ENCODE measurements at regions not wholly inside any gene's neighbourhood (a gene's known extent, or its start where the extent isn't known, plus 50 kb on each side); places are given as distances from the start of the nearest gene placed in this dataset.

- TF ChIP-seq CTCF (IDR thresholded peaks at IDR 0.05; ENCODE audit: borderline replicate concordance, extremely low read depth, low read length, poor library complexity, severe bottlenecking) (no peak), EZH2 (IDR thresholded peaks at IDR 0.05; ENCODE audit: borderline replicate concordance, low read depth, low read length, severe bottlenecking) (no peak)
Observed at GRCh38 chr1:208423526-208423925, 179.3 kb upstream of the PLXNA2 start.

All from DND-41 (cell line).